PC-9 (cell line): ENCODE measurements at regions not wholly inside any gene's neighbourhood (a gene's known extent, or its start where the extent isn't known, plus 50 kb on each side); places are given as distances from the start of the nearest gene placed in this dataset.

Source experiments
- EZH2 ChIP-seq: fragments of 200-600 bp; sonication (generic); IDR thresholded peaks from 2 replicates; pipeline ENCODE4 v1.8.0; 2017; ENCODE audit warnings: antibody characterized with exemption, low read depth
- TF ChIP-seq, protein P1 (sequence below): fragments of 200-600 bp; sonication (generic); conservative IDR thresholded peaks from 2 replicates; pipeline ENCODE4 v1.6.1; 2017; ENCODE audit warnings: mixed run types, antibody characterized with exemption, mild to moderate bottlenecking, moderate library complexity

DNA sequence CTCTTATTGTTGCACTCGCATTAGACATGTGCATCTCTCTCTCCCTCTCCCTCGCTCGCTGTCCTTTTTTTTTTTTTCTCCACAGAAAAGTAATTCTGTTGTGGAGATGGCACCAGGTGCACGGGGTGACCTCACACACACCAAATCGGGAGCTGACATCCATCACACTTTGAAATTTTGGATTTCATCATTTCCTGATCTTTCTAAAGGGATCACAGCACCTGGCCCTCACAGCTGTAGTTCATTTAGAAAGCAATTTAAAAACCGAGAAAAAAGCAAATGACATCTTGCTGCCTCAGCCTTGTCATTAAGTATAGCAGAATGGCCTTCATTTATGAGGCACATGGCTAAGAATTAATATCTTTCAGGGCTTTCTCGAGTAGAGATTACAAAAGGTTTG is 717.2 kb downstream of the RNF144A start:
- TF ChIP-seq, protein P1, sequence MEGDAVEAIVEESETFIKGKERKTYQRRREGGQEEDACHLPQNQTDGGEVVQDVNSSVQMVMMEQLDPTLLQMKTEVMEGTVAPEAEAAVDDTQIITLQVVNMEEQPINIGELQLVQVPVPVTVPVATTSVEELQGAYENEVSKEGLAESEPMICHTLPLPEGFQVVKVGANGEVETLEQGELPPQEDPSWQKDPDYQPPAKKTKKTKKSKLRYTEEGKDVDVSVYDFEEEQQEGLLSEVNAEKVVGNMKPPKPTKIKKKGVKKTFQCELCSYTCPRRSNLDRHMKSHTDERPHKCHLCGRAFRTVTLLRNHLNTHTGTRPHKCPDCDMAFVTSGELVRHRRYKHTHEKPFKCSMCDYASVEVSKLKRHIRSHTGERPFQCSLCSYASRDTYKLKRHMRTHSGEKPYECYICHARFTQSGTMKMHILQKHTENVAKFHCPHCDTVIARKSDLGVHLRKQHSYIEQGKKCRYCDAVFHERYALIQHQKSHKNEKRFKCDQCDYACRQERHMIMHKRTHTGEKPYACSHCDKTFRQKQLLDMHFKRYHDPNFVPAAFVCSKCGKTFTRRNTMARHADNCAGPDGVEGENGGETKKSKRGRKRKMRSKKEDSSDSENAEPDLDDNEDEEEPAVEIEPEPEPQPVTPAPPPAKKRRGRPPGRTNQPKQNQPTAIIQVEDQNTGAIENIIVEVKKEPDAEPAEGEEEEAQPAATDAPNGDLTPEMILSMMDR: no peak
- TF ChIP-seq EZH2: no peak
